ENCODE measurements at regions not wholly inside any gene's neighbourhood (a gene's known extent, or its start where the extent isn't known, plus 50 kb on each side); places are given as distances from the start of the nearest gene placed in this dataset.
A peak's percentile ranks its signal among the peaks of the same experiment; 100 is the strongest.
"Not testable (repeated sequence)": the region's sequence is repeated elsewhere in the genome, so short reads cannot be mapped to it uniquely, and the experiment has no call there.

DNA sequence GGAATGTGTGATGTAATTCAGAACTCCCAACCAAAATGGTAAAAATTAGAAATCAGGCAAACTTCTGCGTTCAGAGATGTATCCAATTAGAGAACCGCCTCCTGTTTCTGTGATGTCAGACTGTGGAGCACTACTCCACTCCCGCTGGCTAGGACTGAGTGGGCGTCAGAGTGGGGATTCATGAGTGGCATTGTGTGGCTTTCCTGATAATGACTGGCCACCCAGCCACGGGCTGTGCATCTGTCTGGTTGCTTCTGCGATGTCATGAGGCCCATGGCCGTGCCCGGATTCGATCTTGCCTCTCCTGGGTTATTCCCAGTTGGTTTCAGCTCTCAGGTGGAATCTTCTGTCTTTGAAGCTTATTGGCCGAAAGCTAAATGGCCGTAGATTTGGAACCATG is 87.1 kb upstream of the KCNA1 start:
- FAIRE-seq (no peak), DNase-seq (ENCODE audit: insufficient read length, low spot score) (no peak)

DNA sequence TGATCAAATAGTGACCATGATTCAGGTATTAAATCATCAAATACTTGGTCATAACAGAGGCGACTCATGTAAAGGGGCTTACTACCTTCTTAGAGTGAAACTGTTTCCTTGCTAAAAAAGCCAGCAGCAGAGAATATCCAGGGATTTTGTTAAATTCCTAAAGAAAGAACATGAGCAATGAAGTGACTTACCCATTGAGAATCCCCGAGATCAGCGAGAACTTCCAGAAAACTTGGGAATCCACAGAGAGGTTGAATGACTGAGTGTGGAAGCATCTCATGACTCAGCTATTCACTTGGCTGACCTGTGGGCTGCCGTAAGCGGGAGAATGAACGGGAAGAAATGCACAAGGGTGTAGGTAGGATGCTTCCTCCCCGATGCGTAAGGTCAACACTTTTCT is 85.3 kb upstream of the KCNA1 start:
- FAIRE-seq (no peak), DNase-seq (ENCODE audit: insufficient read length, low spot score) (no peak)

DNA sequence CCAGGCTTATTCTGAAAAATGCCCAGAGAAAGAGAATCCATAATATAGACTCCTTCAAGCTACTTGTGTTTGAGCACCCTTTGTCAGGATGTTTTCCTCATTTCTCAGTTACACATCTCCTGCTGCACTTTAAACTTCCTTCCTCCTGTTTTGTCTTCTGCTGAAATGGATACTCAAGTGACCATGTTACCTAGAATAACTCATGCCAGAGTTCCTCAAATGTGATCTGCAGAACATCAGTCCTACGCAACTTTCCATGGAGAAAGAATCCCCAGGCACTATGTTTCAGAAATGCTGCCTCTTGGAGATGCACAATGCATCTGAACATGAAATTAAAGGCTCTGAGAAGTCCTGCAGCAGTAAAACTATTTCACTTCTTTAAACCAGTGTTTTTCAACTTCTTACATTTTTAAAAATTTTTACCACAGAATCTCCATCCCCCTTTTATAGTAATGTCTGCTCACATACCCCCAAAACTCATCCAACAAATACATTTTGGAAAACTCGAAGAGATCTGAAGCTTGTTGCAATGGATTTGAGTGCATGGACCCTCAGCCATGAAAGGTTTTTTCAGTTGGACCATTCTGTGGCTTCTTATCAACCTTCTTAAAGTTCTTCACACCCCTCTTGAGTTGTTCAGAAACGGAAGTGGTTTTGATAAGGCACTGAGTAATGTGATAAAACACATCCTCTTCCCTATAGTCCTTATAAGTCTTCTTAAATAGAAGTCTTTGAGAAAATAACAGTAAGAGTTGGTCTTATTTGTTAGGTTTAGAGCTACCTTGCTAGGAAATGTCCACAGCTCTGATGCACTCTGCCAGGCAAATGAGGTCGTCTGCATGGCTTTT is 84.5 kb upstream of the KCNA1 start:
- peak; percentile 69 for FAIRE-seq
- DNase-seq (ENCODE audit: insufficient read length, low spot score) = no peak

DNA sequence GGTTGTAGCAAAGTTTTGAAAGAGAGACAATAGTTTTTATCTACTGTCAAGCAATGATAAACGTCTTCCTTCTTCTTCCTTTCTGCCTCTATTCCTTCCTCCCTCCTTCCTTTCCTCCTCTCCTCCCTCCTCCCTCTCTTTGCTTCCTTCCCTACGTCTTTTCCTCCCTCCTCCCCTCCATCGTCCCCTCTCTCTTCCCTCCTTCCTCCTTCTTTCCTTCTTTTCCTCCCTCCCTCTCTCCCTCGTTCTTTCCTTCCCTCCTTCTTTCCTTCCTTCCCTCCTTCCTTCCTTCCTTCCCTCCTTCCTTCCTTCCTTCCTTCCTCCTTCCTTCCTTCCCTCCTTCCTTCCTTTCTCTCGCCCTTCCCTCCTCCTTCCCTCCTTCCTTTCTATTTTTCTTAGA is 82.8 kb upstream of the KCNA1 start:
- no peak for DNase-seq (ENCODE audit: insufficient read length, low spot score)
- FAIRE-seq = no peak

DNA sequence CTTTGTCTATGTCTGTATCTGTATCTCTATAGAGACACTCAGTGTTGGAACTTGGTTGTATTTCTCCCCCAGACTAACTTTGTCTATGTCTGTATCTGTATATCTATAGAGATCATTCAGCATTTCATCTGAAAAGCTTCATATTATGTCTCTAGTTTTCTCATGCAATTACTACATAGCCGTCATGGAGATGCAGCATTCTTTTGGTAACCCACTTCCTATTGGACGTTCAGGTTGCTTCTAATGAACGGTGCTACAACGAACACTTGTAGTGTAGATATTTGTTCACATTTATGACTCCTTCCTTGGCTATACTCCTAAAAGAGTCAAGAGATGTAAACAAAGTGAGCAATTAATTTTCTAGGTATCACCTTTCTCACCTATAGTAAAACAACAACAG is 81.5 kb upstream of the KCNA1 start:
- FAIRE-seq = peak; percentile 51

DNA sequence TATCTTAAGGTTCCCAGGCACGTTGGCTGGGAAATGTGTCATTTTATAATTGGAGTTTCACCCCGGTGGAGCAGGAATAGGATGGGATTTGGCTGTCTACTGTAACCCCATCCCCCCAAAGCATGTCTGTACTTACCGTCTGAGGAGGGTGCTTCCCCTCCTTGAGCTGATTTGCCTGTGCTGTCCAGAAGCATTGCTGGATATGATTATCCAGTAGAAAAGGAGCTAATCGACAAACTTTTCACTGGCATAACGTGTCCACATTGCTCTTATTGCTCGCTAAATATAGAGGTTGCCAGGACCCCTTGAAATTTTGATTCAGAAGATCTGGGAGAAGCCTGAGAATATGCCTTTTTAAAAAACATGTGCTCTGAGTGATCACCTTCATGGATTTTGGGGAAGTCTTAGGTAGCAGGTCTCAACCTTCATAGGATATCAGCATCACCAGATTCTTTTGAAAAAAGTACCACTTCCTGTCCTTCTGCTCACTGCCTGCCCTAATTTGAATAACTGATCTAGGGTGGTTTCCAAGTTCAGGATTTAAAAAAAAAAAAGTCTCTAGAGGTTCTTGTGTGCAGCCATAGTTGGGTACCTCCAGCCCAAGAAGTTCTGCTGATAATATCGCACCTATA is 80.4 kb upstream of the KCNA1 start:
- FAIRE-seq = peak; percentile 90
- DNase-seq (ENCODE audit: insufficient read length, low spot score) = peak; percentile 65

More for the DNA sequence above, 81.5 kb upstream of the KCNA1 start:
- no peak for DNase-seq (ENCODE audit: insufficient read length, low spot score)

DNA sequence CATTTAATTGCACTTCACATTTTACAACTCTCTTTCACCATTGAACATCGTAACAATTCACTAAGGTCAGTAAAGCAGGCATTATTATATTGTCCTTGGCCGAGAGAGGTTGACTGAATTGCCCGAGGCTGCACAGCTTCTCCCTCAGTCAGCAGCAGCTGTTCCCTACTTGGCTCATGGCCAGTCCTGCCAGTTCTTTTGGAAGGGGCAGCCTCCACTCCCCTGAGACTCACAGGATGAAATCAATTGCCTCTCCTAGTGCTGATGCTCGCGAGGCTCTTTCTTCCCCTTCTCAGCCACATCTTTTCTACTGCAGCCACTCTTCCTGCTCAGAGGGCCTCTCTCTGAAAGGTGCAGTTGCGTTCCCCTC is 79.9 kb upstream of the KCNA1 start:
- FAIRE-seq = no peak
- no peak for DNase-seq (ENCODE audit: insufficient read length, low spot score)

DNA sequence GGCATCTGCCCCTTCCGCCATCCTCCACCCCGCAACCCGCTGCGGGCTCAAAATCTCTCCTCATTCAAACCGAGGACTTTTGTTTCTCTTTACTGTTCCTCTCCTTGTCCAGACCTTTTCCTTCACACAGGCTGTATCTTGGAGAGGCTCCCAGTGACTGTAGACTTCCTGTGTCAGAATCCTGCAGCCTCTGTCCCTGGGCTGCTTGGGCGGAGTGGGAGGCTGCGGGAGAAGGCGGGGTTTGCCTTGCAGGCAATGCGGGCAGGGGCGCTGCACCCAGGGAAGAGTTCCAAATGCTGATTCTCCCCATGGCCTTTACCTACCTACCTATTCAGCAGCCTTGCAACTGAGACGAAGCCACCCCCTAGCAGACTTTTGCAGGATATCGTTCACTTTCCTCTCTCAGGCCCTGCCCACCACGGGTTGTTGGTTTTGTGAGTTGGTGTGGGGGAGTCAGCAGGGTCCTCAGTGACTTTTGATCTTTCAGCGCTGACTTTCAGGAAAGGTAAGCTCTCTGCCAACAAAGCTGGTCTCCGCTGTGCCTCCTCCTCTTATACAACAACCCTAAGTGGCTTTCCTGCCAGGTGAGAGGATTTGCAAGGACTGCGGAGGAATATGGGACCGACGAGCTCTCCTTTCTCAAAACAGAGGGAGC is 79.0 kb upstream of the KCNA1 start:
- DNase-seq (ENCODE audit: insufficient read length, low spot score) (no peak), FAIRE-seq (no peak)

DNA sequence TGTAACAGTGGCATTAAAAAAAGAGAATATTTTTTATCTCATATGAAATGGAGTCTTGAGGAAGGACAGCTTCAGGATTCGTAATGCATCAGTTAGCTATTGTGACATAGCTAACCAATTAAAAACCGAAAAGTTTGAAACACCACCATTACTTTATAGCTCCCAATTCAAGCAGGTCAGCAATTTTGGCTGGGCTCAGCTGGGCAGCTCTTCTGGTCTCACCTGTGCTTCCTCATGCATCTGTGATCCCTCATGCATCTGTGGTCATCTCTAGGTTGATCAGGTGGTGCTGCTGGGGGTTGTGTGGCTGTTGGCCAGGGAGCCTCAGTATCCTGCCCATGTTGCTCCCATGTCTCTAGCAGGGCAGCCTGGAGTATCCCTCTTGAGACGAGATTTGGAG is 76.7 kb upstream of the KCNA1 start:
- FAIRE-seq (no peak), DNase-seq (ENCODE audit: insufficient read length, low spot score) (no peak)

DNA sequence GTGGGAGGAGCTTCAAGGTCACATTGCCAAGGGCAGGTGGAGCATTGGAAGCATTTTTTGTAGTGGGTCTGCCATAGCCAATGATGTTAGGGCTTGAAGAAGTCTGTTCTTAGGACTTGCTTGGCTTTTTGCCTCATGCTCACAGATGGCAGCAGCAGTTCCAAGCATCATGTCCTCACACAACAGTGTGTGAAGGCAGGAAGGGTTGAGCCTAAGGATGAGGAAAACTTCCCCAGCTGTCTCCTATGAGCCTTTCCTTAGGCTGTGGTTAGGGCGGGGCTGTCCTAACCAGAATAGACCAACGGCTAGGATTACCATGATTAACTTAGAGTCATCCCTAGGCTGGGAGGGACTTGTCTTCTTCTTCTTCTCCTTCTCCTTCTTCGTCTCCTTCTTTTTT is 76.2 kb upstream of the KCNA1 start:
- DNase-seq (ENCODE audit: insufficient read length, low spot score) (no peak), FAIRE-seq (no peak)

DNA sequence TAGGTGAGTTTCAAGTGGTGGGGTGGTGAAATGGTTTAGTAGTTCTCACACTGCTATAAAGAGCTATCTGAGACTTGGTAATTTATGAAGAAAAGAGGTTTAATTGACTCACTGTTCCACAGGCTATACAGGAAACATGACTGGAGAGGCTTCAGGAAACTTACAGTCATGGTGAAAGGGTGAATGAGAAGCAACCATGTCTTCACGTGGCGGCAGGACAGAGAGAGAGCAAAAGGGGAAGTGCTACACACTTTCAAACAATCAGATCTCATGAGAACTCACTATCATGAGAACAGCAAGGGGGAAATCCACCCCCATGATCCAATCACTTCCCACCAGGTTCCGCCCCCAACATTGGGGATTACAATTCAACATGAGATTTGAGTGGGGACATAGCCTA is 67.3 kb upstream of the KCNA1 start:
- FAIRE-seq; DNase-seq (ENCODE audit: insufficient read length, low spot score): not testable (repeated sequence)

DNA sequence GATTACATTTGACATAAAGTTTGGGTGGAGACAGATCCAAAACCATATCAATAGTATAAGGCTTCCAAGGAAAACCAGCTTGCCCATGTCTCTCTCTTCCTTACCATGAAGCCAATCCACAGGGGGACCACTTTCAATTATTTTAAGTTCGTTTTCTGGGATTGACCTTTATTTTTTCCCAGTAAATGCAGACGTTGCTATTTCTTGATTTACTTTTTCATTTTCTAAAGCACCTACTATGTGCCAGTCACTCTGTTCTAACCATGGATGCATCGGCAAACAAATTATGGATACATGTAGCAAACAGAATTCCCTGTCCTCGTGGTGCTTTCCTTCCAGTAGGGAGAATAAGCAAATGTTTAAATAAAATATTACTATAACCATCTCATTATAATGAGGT is 65.8 kb upstream of the KCNA1 start:
- FAIRE-seq = no peak
- no peak for DNase-seq (ENCODE audit: insufficient read length, low spot score)

DNA sequence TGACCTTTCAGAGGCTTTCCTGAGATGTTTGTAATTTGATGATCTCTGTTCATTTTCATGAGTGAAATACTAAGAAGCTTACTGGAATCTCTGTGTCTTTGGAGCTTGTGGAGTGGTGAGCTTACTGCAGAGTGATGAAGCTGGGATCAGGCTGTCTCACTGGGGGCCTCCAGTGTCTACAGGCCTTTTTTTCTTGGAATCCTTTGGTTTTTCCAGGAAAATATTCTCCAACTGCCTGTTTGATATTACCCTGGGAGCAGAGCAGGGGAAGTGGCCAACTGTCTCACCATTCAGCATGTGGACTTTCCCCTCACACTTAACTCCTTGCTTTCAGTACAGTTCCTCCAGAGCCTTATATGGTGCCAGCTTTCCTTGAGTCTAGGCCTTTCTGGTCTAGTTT is 62.0 kb upstream of the KCNA1 start:
- DNase-seq (ENCODE audit: insufficient read length, low spot score) = no peak
- FAIRE-seq = no peak

DNA sequence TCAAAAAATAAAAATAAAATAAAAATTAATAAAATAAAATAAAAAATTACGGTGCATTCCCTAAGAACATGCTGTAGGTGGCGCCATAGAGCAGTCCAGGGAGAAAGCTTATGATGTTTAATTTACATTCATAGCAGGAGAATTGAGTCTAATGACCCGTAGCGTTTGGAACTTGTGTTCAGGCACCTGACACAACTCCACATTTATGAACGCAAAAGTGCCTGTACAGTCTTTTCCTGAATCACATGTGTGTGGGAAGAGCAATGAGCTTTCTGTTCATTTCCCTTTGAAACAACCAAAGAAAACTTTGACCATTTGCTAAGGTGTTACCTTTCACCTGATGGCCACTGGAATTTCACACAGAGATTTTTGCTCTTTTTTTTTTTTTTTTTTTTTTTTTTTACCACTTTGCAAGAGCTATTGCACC is 60.6 kb upstream of the KCNA1 start:
- FAIRE-seq (peak; percentile 11), DNase-seq (ENCODE audit: insufficient read length, low spot score) (no peak)

DNA sequence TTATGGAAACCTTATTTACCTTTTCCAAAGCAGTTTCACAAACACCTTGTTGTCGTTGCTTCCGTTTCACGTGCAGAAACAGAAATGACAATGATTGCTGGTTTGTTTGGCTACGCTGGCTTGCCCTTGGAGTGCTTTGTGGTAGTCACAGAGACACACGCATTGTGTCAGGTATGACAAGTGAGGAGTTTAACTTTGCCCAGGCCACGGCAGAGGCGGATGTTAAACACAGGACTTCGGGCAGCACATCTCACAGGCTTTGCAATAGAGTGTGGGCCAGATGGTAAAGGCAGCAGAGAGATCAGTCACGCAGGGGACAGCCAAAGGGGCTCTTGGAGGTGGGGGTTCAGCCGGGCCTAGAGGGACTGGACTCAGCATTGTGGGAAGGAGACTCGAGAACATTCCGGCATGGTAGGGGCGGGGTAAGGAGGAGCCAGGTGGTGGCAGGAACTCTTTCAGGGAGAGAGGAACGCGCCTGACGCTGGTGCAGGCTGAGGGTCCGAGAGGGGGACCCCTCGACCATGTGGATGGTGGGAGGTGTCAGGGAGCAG is 59.8 kb upstream of the KCNA1 start:
- FAIRE-seq (no peak), DNase-seq (ENCODE audit: insufficient read length, low spot score) (no peak)

DNA sequence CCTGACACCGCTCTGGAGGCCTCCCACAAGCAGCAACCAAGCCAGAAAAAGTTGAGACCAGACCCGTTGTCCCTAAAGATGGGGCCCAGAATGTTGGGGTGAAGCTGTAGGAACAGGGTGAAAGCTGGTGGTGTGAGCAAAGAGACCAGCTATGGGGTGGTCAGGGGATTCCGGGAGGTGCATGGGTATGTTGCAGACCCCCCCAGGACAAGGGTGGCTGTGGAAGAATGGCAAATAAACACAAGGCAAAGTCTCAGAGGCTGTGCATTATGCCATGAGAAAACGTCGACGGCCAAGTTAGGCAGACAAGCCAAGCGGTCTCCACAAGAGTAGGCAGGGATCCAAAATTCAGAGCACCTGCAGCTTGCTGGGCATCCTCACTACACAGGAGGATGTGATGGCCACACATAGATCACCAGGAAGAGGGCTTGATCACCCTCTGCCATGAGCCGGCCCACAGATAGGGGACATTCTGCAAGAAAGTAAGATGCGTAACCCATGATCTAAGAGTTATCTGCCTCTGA is 58.8 kb upstream of the KCNA1 start:
- DNase-seq (ENCODE audit: insufficient read length, low spot score) = no peak
- no peak for FAIRE-seq

DNA sequence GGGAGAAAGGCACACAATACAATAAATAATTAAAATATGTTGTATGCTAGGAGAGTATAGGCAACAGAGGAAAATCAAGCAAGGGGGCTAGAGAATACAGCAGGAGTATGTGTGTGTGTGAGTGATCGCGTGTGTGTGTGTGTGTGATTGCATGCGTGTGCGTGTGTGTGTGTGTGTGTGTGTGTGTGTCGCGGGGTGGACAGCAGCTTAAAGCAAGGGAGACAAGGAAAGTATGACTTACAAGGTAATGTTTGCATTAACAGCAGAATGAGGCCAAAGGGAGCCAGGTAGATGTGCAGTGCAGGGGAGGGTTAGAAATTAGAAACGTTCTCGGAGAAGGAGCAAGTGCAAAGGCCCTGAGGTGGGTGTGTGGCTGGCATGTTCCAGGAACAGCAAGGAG is 57.4 kb upstream of the KCNA1 start:
- DNase-seq (ENCODE audit: insufficient read length, low spot score) (no peak), FAIRE-seq (no peak)

DNA sequence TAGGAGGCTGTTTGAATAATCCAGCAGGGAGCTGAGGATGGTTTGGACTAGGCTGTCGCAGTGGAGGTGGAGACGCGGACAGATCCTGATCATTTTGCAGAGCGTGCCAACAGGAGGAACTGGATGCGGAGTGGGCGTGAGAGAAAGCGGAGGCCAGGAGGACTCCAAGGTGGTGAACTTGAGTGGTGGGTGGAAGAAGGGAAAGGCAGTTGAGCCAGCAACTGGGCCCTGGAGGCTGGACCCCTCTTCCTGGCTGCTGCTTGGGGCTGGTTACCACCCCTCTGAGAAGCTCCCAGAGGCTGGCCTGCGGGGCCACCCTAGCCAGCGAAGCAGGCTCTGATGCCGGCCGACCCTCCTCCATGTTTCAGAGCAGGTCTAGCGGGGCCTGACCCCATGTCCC is 56.8 kb upstream of the KCNA1 start:
- DNase-seq (ENCODE audit: insufficient read length, low spot score) = no peak
- no peak for FAIRE-seq

DNA sequence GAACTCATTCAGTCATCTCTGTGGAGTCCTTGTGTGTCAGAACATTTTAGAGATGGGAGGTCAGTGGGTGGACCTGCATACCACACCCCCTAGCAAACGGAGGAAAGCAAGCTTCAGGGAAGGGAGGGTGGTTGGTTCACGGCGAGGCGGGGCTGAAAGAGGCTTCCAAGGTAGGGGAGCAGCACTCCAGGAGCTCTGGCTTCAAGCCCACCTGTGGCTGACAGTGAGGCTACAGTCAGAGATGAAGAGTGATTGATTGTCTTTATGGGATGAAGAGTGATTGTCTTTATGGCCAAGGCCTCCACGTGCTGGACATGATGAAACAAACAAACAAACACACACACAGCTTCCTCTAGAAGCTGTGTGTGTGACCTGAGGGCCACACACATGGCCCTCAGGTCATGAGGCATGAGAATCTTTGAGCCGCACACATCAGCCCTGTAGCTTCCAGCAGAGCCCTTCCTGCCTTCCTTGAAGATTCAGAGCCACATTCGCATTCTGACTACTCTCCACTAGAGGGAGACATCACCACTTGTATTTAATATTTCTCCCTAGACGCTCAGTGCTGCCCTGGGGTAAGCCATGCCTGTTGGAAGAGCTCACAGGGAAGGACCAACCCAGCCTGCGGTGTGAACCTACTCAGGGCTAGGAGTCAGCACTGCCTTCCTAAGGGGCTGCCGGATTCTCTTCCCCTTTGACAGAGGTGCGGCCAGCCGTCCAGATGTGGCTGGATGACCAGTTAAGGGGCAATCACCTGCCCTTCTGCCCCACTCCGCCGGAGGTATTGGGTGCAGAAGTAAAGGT is 54.4 kb upstream of the KCNA1 start:
- peak; percentile 86 for FAIRE-seq
- peak; percentile 61 for DNase-seq (ENCODE audit: insufficient read length, low spot score)

DNA sequence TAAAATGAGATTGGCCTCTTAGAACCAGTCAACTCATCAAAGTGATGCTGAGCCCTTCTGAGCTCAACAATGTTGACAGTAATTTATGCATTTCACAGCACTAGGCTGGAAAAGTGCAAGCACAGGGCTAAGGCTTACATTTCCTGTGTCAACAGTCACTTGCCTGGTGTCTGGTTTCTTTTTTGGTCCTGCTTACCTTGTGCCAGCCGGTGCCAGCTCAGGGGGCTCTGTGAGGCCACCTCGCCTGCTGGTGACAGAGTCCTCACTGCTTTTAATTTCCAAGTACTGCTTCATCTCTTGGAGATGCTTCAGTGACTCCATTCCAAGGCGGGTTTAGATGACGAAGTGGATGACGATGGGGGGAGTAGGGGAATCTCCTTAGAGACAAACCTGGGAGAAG is 53.1 kb upstream of the KCNA1 start:
- FAIRE-seq (no peak), DNase-seq (ENCODE audit: insufficient read length, low spot score) (no peak)
